Adipocyte (in vitro differentiated cells): ENCODE measurements at regions not wholly inside any gene's neighbourhood (a gene's known extent, or its start where the extent isn't known, plus 50 kb on each side); places are given as distances from the start of the nearest gene placed in this dataset.
"Not testable (repeated sequence)": the region's sequence is repeated elsewhere in the genome, so short reads cannot be mapped to it uniquely, and the experiment has no call there.

Experiments
- DNase-seq: peaks from one replicate; pipeline ENCODE4 v3.0.0-alpha.2; 2015; ENCODE audit warnings: low read depth
- H3K27me3 ChIP-seq: replicated peaks from 2 replicates; pipeline ENCODE4 v1.7.0; 2013; ENCODE audit warnings: mild to moderate bottlenecking, low read length, moderate library complexity; ENCODE audit not compliant: control insufficient read depth, insufficient read depth
- H3K36me3 ChIP-seq: 2 replicates; pipeline ENCODE4 v1.7.0; 2013; ENCODE audit warnings: low read length, mild to moderate bottlenecking, moderate library complexity; ENCODE audit not compliant: control insufficient read depth, insufficient read depth, severe bottlenecking
- H3K4me1 ChIP-seq: 2 replicates; pipeline ENCODE4 v1.7.0; 2013; ENCODE audit warnings: mild to moderate bottlenecking, low read length, moderate library complexity; ENCODE audit not compliant: control insufficient read depth, insufficient read depth
- H3K4me3 ChIP-seq: 2 replicates; pipeline ENCODE4 v1.7.0; 2013; ENCODE audit warnings: mild to moderate bottlenecking, low read length, moderate library complexity
- H3K9ac ChIP-seq: 2 replicates; pipeline ENCODE4 v1.7.0; 2013; ENCODE audit warnings: mild to moderate bottlenecking, low read length, moderate library complexity
- H3K9me3 ChIP-seq: 2 replicates; pipeline ENCODE4 v1.7.0; 2013; ENCODE audit warnings: mild to moderate bottlenecking, low read length, moderate library complexity; ENCODE audit not compliant: control insufficient read depth

DNA sequence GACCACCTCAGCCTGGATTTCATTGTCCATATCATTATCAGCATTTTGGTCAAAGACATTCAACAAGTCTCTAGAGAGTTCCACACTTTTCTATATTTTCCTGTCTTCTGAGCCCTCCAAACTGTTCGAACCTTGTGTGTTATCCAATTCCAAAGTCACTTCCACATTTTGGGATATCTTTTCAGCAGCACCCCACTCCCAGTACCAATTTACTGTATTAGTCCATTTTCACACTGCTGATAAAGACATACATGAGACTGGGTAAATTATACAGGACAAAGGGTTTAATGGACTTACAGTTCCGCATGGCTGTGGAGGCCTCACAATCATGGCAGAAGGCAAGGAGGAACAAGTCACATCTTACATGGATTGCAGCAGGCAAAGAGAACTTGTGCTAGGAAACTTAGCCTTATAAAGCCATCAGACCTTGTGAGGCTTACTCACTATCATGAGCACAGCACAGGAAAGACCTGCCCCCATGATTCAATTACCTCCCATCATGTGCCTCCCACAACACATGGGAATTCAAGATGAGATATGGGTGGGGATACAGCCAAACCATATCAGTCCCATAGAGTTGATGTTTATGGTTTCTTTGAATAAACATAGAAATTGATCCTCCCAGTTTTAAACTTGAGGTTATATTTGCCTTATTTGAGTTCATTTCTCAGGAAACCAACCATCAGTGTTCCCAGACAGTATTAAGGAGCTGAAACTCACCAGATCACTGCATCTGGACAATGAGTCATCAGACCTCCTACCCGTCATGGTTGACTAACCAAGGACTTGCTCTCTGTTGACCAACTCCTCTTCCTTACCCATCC lies 322.7 kb upstream of the DUSP10 start:
- Histone ChIP-seq H3K4me3 (no peak overlapping the region), H3K9ac (no peak overlapping the region), H3K9me3 (peaks cover 19% of the 10 kb centered on the region), H3K36me3 (no peaks in the 10 kb centered on the region), H3K4me1 (peaks cover 4% of the 10 kb centered on the region), H3K27me3 (no peaks in the 10 kb centered on the region)
- no peak for DNase-seq

DNA sequence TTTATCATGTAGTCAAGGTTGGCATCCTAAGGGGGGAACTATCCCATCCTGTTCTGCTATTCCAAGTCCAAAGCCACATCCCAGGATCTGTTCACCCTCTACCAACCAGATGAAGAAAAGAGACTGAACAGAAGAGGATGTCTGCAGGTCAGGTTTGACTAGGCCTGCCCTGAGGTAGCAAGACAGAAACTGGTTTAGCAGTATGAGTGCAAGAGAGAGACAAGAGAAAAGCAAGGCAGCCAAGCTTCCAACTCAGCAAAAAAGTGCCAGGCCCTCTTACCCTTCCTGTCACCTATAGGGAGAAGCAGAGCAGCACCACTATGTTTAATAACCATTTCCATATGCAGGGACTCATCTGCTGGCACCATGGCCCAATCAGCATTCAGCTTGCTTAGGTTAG lies 320.8 kb upstream of the DUSP10 start:
- DNase-seq: no peak
- Histone ChIP-seq H3K36me3 (no peaks in the 10 kb centered on the region), H3K4me3 (no peak overlapping the region), H3K4me1 (peaks cover 8% of the 10 kb centered on the region), H3K9ac (no peak overlapping the region), H3K9me3 (peaks cover 19% of the 10 kb centered on the region), H3K27me3 (no peaks in the 10 kb centered on the region)

- Histone ChIP-seq H3K27me3 (no peaks in the 10 kb centered on the region), H3K4me1 (peaks cover 8% of the 10 kb centered on the region), H3K36me3 (no peaks in the 10 kb centered on the region), H3K9ac (no peak overlapping the region), H3K4me3 (no peak overlapping the region), H3K9me3 (peaks cover 19% of the 10 kb centered on the region)
- no peak for DNase-seq
Observed at GRCh38 chr1:222061711-222062359, 319.9 kb upstream of the DUSP10 start.

DNA sequence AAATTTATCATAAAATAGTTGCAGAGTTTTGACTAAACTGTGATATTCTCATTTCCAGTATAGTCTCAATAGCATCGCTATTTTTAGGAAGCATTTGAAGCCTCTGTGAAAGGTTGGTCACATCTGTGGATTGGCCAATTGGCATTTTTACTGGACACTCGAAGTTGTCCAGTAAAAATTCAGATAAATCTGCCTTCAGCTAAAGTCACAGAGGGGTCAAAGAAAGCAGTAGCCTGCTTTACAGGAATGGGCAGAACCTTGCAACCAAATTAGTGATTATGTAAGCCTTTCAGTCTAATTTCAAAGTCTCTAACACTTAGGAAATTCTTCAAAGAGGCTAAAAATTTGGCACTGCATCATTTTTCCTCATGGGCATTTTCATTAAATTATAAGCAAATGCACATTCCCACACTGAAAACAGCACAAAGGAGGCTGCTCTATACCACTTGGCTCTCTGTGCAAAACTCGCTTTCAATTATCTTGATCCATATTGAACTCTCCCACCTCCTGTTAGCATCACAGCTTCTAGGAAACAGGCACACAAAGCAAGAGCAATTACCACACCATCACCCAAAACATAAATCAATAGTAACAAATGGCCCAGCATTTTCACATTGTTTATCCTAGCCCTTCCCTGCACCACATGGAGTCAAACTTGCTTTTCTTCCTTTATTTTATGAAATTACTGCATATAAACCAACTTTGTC lies 318.5 kb upstream of the DUSP10 start:
- Histone ChIP-seq H3K36me3 (no peaks in the 10 kb centered on the region), H3K9me3 (peaks cover 15% of the 10 kb centered on the region)

GRCh38 chr1:222058249-222058648 lies 316.4 kb upstream of the DUSP10 start:
- DNase-seq: no peak
- no peak overlapping the region for H3K4me3 ChIP-seq
- H3K9ac ChIP-seq: no peak overlapping the region
- peaks cover 11% of the 10 kb centered on the region for H3K4me1 ChIP-seq
- no peaks in the 10 kb centered on the region for H3K9me3 ChIP-seq
- no peaks in the 10 kb centered on the region for H3K36me3 ChIP-seq
- H3K27me3 ChIP-seq: no peaks in the 10 kb centered on the region

More for the DNA sequence above, 318.5 kb upstream of the DUSP10 start:
- Histone ChIP-seq H3K27me3 (no peaks in the 10 kb centered on the region), H3K9ac (no peak overlapping the region), H3K4me3 (no peak overlapping the region), H3K4me1 (peaks cover 11% of the 10 kb centered on the region)
- DNase-seq: no peak

- H3K36me3 ChIP-seq: no peaks in the 10 kb centered on the region
- H3K9ac ChIP-seq: no peak overlapping the region
- no peaks in the 10 kb centered on the region for H3K9me3 ChIP-seq
- H3K27me3 ChIP-seq: no peaks in the 10 kb centered on the region
- no peak overlapping the region for H3K4me3 ChIP-seq
- no peak for DNase-seq
- H3K4me1 ChIP-seq: peaks cover 11% of the 10 kb centered on the region
Observed at GRCh38 chr1:222057162-222057561, 315.3 kb upstream of the DUSP10 start.

DNA sequence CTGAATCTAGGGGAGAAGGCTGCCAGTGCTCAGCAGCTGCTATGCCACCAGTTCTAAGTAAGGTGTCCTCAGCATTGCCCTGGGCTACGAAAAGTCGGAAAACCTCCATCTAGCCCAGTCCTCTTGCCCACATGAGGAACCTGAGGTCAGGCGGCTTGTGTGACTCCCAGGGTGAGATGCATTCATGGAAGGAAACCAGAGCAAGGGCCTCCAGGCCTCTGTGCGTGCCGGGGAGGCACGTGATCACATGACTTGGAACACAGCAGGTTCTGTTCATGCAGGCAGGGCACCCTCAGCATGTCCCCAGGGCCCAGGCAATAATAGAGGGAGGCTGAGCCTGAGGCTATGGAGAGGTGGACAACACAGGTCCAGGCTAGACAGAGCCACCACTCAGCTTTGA lies 312.5 kb upstream of the DUSP10 start:
- H3K9ac ChIP-seq: no peak overlapping the region
- H3K36me3 ChIP-seq: no peaks in the 10 kb centered on the region
- no peak for DNase-seq
- H3K4me1 ChIP-seq: peaks cover 7% of the 10 kb centered on the region
- H3K27me3 ChIP-seq: no peaks in the 10 kb centered on the region
- no peak overlapping the region for H3K4me3 ChIP-seq
- no peaks in the 10 kb centered on the region for H3K9me3 ChIP-seq

DNA sequence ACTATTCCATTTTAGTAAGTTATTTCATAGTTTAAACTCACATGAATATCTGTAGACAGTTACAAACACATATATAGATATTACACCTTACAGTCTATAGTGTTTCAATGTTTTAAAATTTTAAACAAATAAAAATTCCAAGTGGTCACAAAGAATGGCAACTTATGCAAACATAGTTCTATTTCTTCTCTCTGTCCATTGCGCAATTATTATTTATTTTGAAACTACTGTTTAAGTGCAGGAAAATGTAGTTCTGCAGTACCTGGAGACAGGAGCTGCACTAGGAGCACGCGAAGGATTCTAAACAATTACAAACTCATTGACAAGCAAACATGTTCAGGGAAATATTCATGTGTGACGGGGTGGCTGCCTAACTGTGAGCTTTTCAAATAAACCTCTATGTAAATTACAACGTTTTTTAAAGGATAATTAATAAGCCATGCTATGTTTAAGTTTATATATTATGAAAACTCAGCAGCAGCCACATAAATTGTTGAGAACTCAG lies 312.0 kb upstream of the DUSP10 start:
- H3K36me3 ChIP-seq: no peaks in the 10 kb centered on the region
- H3K9me3 ChIP-seq: no peaks in the 10 kb centered on the region
- DNase-seq: peak; percentile 45
- peaks cover 4% of the 10 kb centered on the region for H3K4me1 ChIP-seq
- no peak overlapping the region for H3K4me3 ChIP-seq
- no peak overlapping the region for H3K9ac ChIP-seq
- H3K27me3 ChIP-seq: no peaks in the 10 kb centered on the region

DNA sequence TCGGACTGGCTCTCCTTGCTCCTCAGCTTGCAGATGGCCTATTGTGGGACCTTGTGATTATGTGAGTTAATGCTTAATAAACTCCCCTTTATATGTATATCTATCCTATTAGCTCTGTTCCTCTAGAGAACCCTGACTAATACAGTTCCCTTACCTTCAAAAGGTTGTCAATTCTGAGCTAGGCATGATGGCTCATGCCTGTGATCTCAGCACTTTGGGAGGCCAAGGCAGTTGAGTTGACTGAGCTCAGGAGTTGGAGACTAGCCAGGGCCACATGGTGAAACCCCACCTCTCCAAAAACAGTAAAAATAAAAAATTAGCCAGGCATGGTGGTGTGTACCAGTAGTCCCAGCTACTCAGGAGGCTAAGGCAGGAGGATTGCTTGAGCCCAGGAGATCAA lies 309.4 kb upstream of the DUSP10 start:
- H3K9ac ChIP-seq, H3K36me3 ChIP-seq, H3K27me3 ChIP-seq, DNase-seq, H3K4me3 ChIP-seq, H3K9me3 ChIP-seq: not testable (repeated sequence)
- H3K4me1 ChIP-seq: peaks cover 18% of the 10 kb centered on the region

- peaks cover 15% of the 10 kb centered on the region for H3K4me1 ChIP-seq
- DNase-seq, H3K4me3 ChIP-seq, H3K27me3 ChIP-seq, H3K9ac ChIP-seq, H3K36me3 ChIP-seq, H3K9me3 ChIP-seq: not testable (repeated sequence)
Observed at GRCh38 chr1:222049661-222050060, 307.8 kb upstream of the DUSP10 start.

DNA sequence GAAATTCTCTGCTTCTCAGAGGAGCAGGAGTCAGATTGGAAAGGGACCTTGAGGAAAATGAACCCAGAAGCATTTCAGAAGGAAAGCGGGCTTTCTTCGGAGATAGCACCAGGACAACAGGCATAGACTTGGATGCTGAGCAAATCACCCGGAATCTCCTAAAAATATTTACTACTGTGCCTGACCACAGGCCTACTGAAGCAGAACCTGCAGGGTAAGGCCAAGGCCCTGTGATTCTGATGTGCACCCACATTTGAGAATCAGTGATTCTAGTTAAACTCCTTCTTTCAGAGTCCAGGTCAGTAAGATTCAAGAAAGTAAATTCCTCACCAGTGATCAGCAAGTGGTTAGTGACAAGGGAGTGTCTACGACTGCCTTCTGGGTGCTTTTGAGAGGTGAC lies 307.3 kb upstream of the DUSP10 start:
- H3K9me3 ChIP-seq: no peaks in the 10 kb centered on the region
- H3K27me3 ChIP-seq: no peaks in the 10 kb centered on the region
- no peak overlapping the region for H3K4me3 ChIP-seq

More for the DNA sequence above, 307.3 kb upstream of the DUSP10 start:
- no peak for DNase-seq
- peaks cover 19% of the 10 kb centered on the region for H3K4me1 ChIP-seq
- H3K36me3 ChIP-seq: no peaks in the 10 kb centered on the region
- no peak overlapping the region for H3K9ac ChIP-seq
